Cardiac fibroblast (primary cell): ENCODE measurements at regions not wholly inside any gene's neighbourhood (a gene's known extent, or its start where the extent isn't known, plus 50 kb on each side); places are given as distances from the start of the nearest gene placed in this dataset.

Experiments used
- DNase-seq, 2 donors: peaks; one replicate each; pipeline versions ENCODE4 v3.0.0 to v3.0.0-alpha.2; 2010; ENCODE audit warnings: low read depth in 2 of 2
- H3K4me3 ChIP-seq, 2 donors: replicated peaks in 1 of 2; 1 replicate in 1 of 2; 2 replicates in 1 of 2; pipeline ENCODE4 v1.5.1; 2011; ENCODE audit warnings: low read depth in 2 of 2, low read length in 2 of 2, mild to moderate bottlenecking in 2 of 2, moderate library complexity in 1 of 2
- CTCF ChIP-seq: IDR thresholded peaks from one replicate; pipeline ENCODE4 v1.5.1; 2011; ENCODE audit warnings: low read depth, mild to moderate bottlenecking, low read length, inconsistent platforms

- no peak for DNase-seq
- TF ChIP-seq CTCF = no peak
Measured at GRCh38 chr4:164056426-164057142, 562.1 kb downstream of the TMA16 start.

GRCh38 chr4:164058776-164059445 is 564.4 kb downstream of the TMA16 start:
- H3K4me3 ChIP-seq = no peak overlapping the region
- DNase-seq = no peak
- TF ChIP-seq CTCF = no peak

More at GRCh38 chr4:164056426-164057142, 562.1 kb downstream of the TMA16 start:
- H3K4me3 ChIP-seq = no peak overlapping the region

GRCh38 chr4:164060456-164060855 is 566.0 kb downstream of the TMA16 start:
- no peak overlapping the region for H3K4me3 ChIP-seq
- TF ChIP-seq CTCF = no peak
- DNase-seq = no peak

- no peak for DNase-seq
- H3K4me3 ChIP-seq = no peak overlapping the region
- TF ChIP-seq CTCF = no peak
Measured at GRCh38 chr4:164068392-164068791, 573.9 kb downstream of the TMA16 start.

- H3K4me3 ChIP-seq = no peak overlapping the region
Measured at GRCh38 chr4:164070625-164071024, 576.1 kb downstream of the TMA16 start.

GRCh38 chr4:164081371-164081770 is 586.9 kb downstream of the TMA16 start:
- no peak for DNase-seq
- no peak overlapping the region for H3K4me3 ChIP-seq
- no peak for TF ChIP-seq CTCF

More at GRCh38 chr4:164070625-164071024, 576.1 kb downstream of the TMA16 start:
- DNase-seq = no peak
- no peak for TF ChIP-seq CTCF
